ENCODE measurements at regions not wholly inside any gene's neighbourhood (a gene's known extent, or its start where the extent isn't known, plus 50 kb on each side); places are given as distances from the start of the nearest gene placed in this dataset.

GRCh38 chr16:73878611-73879010 is 418.0 kb upstream of the PSMD7 start:
- no peak for DNase-seq

- no peak for DNase-seq
These were observed 419.5 kb upstream of the PSMD7 start for GRCh38 chr16:73877150-73877549.

- no peak for DNase-seq
These were observed 420.5 kb upstream of the PSMD7 start for GRCh38 chr16:73875996-73876690.

GRCh38 chr16:73874324-73874723 is 422.3 kb upstream of the PSMD7 start:
- no peak for DNase-seq

GRCh38 chr16:73873643-73874042 is 423.0 kb upstream of the PSMD7 start:
- no peak for DNase-seq

- no peak for DNase-seq
These were observed 423.8 kb upstream of the PSMD7 start for GRCh38 chr16:73872856-73873255.

GRCh38 chr16:73871088-73871733 is 425.4 kb upstream of the PSMD7 start:
- no peak for DNase-seq

GRCh38 chr16:73869126-73869525 is 427.5 kb upstream of the PSMD7 start:
- no peak for DNase-seq

- DNase-seq, result no peak
These were observed 431.7 kb upstream of the PSMD7 start for GRCh38 chr16:73864868-73865267.

- no peak for DNase-seq
These were observed 438.3 kb upstream of the PSMD7 start for GRCh38 chr16:73858326-73858725.

GRCh38 chr16:73853968-73854367 is 442.6 kb upstream of the PSMD7 start:
- no peak for DNase-seq

- DNase-seq, result no peak
These were observed 444.1 kb upstream of the PSMD7 start for GRCh38 chr16:73852561-73852960.

- no peak for DNase-seq
These were observed 447.6 kb upstream of the PSMD7 start for GRCh38 chr16:73848993-73849392.

GRCh38 chr16:73847090-73847489 is 449.5 kb upstream of the PSMD7 start:
- no peak for DNase-seq

- no peak for DNase-seq
These were observed 450.3 kb upstream of the PSMD7 start for GRCh38 chr16:73846356-73846755.

- DNase-seq, result no peak
These were observed 450.6 kb upstream of the PSMD7 start for GRCh38 chr16:73846007-73846330.

GRCh38 chr16:73845238-73846006 is 451.2 kb upstream of the PSMD7 start:
- DNase-seq, result no peak

GRCh38 chr16:73840728-73841127 is 455.9 kb upstream of the PSMD7 start:
- no peak for DNase-seq

- DNase-seq, result no peak
These were observed 465.4 kb upstream of the PSMD7 start for GRCh38 chr16:73831220-73831619.

GRCh38 chr16:73823205-73823849 is 473.3 kb upstream of the PSMD7 start:
- no peak for DNase-seq

GRCh38 chr16:73817526-73818324 is 478.9 kb upstream of the PSMD7 start:
- DNase-seq, result no peak

- DNase-seq, result no peak
These were observed 483.1 kb upstream of the PSMD7 start for GRCh38 chr16:73813527-73813926.

- no peak for DNase-seq
These were observed 492.2 kb upstream of the PSMD7 start for GRCh38 chr16:73804456-73804855.
